Fibroblast of the aortic adventitia (primary cell): ENCODE measurements at regions not wholly inside any gene's neighbourhood (a gene's known extent, or its start where the extent isn't known, plus 50 kb on each side); places are given as distances from the start of the nearest gene placed in this dataset.
"Not testable (repeated sequence)": the region's sequence is repeated elsewhere in the genome, so short reads cannot be mapped to it uniquely, and the experiment has no call there.

Experiments
- DNase-seq: peaks from one replicate; pipeline ENCODE4 v3.0.0-alpha.2; 2010; ENCODE audit warnings: low read depth
- H3K4me3 ChIP-seq: 2 replicates; pipeline ENCODE4 v1.5.1; 2011; ENCODE audit warnings: low read depth, mild to moderate bottlenecking, control low read depth, low read length, moderate library complexity
- CTCF ChIP-seq: IDR thresholded peaks from 2 replicates; pipeline ENCODE4 v1.5.1; 2011; ENCODE audit warnings: mild to moderate bottlenecking, low read length, control low read depth, inconsistent platforms; ENCODE audit not compliant: insufficient read depth

DNA sequence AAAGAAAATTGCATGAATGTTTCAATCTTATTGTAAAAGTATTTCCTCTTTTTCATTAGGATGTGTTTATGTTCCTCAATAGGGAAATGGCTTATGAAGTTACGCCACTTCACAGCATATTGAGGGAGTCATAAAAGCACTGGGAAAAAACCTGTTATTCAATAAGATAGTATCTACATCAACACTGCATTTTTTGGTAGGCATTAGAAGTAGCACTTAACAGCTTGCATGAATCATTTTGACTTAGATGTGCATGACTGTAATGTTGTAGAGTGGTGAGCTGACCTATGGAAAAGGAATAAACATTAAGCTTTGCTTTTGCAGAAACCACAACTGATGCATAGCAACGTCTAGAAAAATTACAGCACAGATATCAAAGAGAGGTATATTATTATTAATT is 111.2 kb upstream of the GRXCR1 start:
- H3K4me3 ChIP-seq: no peak overlapping the region
- TF ChIP-seq CTCF: no peak
- DNase-seq: no peak

- no peak overlapping the region for H3K4me3 ChIP-seq
- no peak for DNase-seq
- no peak for TF ChIP-seq CTCF
Measured at GRCh38 chr4:42778349-42778748, 114.2 kb upstream of the GRXCR1 start.

DNA sequence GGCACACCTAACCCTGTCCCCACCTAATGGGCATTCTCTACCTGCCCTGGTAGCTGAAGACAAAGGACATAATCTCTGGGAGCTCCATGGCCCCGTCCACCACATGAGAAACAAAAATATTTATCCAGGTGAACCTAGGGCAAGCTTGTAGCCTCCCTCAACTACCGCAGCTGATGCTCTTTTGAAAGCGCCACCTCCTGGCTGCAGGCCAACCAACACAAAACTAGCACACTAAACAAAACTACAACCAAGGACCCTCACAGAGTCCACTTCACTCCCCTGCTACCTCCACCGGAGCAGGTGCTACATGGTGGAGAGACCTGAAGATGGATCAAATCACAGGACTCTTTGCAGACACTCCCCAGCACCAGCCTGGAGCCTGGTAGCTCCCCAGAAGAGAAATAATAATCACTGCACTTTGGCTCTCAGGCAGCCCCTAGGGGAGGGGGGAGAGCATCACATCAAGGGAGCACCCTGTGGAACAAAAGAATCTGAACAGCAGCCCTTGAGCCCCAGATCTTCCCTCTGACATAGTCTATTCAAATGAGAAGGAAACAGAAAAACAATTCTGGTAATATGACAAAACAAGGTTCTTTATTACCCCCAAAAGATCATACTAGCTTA is 111.3 kb upstream of the ATP8A1 start:
- no peak for TF ChIP-seq CTCF
- DNase-seq: no peak
- H3K4me3 ChIP-seq: no peak overlapping the region

- DNase-seq: no peak
- H3K4me3 ChIP-seq: no peak overlapping the region
- TF ChIP-seq CTCF: no peak
Measured at GRCh38 chr4:42767669-42768068, 110.8 kb upstream of the ATP8A1 start.

DNA sequence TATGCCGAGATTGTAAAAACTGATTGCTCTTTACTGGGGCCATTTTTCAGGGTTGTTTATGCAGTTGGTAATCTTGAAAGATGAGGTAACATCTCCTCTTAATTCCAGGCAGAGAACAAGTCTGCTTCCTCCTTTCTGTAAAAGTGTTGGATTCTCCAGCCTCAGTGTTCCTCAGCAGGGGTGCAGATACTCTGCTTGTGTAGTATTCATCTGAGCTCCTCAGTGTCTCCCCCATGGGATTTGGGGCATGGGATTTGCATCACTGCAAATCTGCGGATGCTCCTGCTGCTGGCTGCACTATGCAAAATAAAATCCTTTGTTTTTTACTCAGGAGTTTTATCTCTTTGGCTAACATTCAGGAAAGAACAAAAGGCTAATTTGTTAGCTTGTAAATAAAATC is 104.9 kb upstream of the ATP8A1 start:
- no peak for DNase-seq
- H3K4me3 ChIP-seq: no peak overlapping the region
- no peak for TF ChIP-seq CTCF

GRCh38 chr4:42754965-42755364 is 98.1 kb upstream of the ATP8A1 start:
- H3K4me3 ChIP-seq, DNase-seq: not testable (repeated sequence)

DNA sequence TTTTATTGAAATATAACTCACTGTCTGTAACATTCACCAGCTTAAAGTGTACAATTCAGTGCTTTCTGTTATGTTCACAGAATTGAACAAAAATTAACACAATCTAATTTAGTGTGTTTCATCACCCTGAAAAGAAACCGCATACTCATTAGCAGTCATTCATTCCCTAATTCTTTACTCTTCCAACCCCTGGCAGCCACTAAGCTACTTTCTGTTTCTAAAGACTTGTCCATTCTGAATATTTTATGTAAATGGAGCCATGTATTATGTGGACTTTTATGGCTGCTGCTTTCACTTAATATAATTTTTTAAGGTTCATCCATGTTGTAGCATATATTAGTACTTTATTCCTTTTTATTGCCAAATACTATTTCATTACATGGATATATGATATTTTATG is 94.7 kb upstream of the ATP8A1 start:
- no peak for TF ChIP-seq CTCF
- H3K4me3 ChIP-seq: no peak overlapping the region
- DNase-seq: no peak
